H9 (cell line): ENCODE measurements at regions not wholly inside any gene's neighbourhood (a gene's known extent, or its start where the extent isn't known, plus 50 kb on each side); places are given as distances from the start of the nearest gene placed in this dataset.
"Not testable (repeated sequence)": the region's sequence is repeated elsewhere in the genome, so short reads cannot be mapped to it uniquely, and the experiment has no call there.

ENCODE experiments used
- DNase-seq: peaks from one replicate; pipeline ENCODE4 v3.0.0-alpha.2; 2017
- H2AFZ ChIP-seq: one replicate; pipeline ENCODE4 v1.6.1; 2013; ENCODE audit warnings: mild to moderate bottlenecking, low read length, control low read depth, moderate library complexity
- H2AK5ac ChIP-seq: 2 replicates; pipeline ENCODE4 v1.6.1; 2013; ENCODE audit warnings: low read length, control low read depth, mixed read lengths; ENCODE audit not compliant: insufficient read length
- H2BK120ac ChIP-seq: one replicate; pipeline ENCODE4 v1.6.1; 2013; ENCODE audit warnings: low read depth, mild to moderate bottlenecking, low read length, control low read depth, inconsistent platforms; ENCODE audit not compliant: poor library complexity, severe bottlenecking
- H2BK12ac ChIP-seq: 2 replicates; pipeline ENCODE4 v1.6.1; 2013; ENCODE audit warnings: low read length, control low read depth, mixed read lengths, low read depth; ENCODE audit not compliant: insufficient read length
- H2BK15ac ChIP-seq: 2 replicates; pipeline ENCODE4 v1.6.1; 2013; ENCODE audit warnings: low read depth, low read length, control low read depth
- H2BK20ac ChIP-seq: one replicate; pipeline ENCODE4 v1.6.1; 2013; ENCODE audit warnings: low read depth, mild to moderate bottlenecking, low read length, control low read depth, inconsistent platforms; ENCODE audit not compliant: poor library complexity, severe bottlenecking
- H2BK5ac ChIP-seq: 2 replicates; pipeline ENCODE4 v1.6.1; 2013; ENCODE audit warnings: low read length, control low read depth, mixed read lengths; ENCODE audit not compliant: insufficient read length
- H3K14ac ChIP-seq: 2 replicates; pipeline ENCODE4 v1.6.1; 2013; ENCODE audit warnings: low read length, control low read depth; ENCODE audit not compliant: insufficient read depth
- H3K18ac ChIP-seq: 2 replicates; pipeline ENCODE4 v1.6.1; 2013; ENCODE audit warnings: low read depth, mild to moderate bottlenecking, mixed read lengths, low read length, control low read depth; ENCODE audit not compliant: insufficient read length
- H3K23ac ChIP-seq: 2 replicates; pipeline ENCODE4 v1.6.1; 2013; ENCODE audit warnings: low read length, control low read depth, mixed read lengths, low read depth; ENCODE audit not compliant: insufficient read length
- H3K23me2 ChIP-seq: 2 replicates; pipeline ENCODE4 v1.6.1; 2013; ENCODE audit warnings: low read depth, mild to moderate bottlenecking, mixed read lengths, low read length, control low read depth; ENCODE audit not compliant: insufficient read length, poor library complexity, severe bottlenecking
- H3K27ac ChIP-seq: 2 replicates; pipeline ENCODE4 v1.5.1; 2013; ENCODE audit warnings: low read length, control low read depth, mixed read lengths, low read depth; ENCODE audit not compliant: insufficient read length
- H3K27me3 ChIP-seq: 2 replicates; pipeline ENCODE4 v1.6.1; 2013; ENCODE audit warnings: low read length, control low read depth, inconsistent platforms; ENCODE audit not compliant: insufficient read depth
- H3K4ac ChIP-seq: 2 replicates; pipeline ENCODE4 v1.6.1; 2013; ENCODE audit warnings: low read depth, mild to moderate bottlenecking, control low read depth, inconsistent platforms, low read length, moderate library complexity
- H3K4me1 ChIP-seq: 2 replicates; pipeline ENCODE4 v1.6.1; 2013; ENCODE audit warnings: low read length, control low read depth, inconsistent platforms; ENCODE audit not compliant: insufficient read depth
- H3K4me2 ChIP-seq: 2 replicates; pipeline ENCODE4 v1.6.1; 2013; ENCODE audit warnings: low read length, control low read depth, mixed read lengths; ENCODE audit not compliant: insufficient read length, insufficient read depth
- H3K56ac ChIP-seq: 2 replicates; pipeline ENCODE4 v1.6.1; 2013; ENCODE audit warnings: low read depth, mild to moderate bottlenecking, mixed read lengths, low read length, control low read depth; ENCODE audit not compliant: insufficient read length
- H3K79me1 ChIP-seq: 2 replicates; pipeline ENCODE4 v1.6.1; 2013; ENCODE audit warnings: low read depth, mild to moderate bottlenecking, moderate library complexity, low read length, control low read depth, inconsistent platforms; ENCODE audit not compliant: insufficient read depth, poor library complexity, severe bottlenecking
- H3K79me2 ChIP-seq: 2 replicates; pipeline ENCODE4 v1.6.1; 2013; ENCODE audit warnings: low read length, control low read depth, inconsistent platforms; ENCODE audit not compliant: insufficient read depth
- H3K9ac ChIP-seq: 2 replicates; pipeline ENCODE4 v1.6.1; 2013; ENCODE audit warnings: low read length, control low read depth, mixed read lengths; ENCODE audit not compliant: insufficient read length; ENCODE audit errors: extremely low read depth
- H3K9me3 ChIP-seq: one replicate; pipeline ENCODE4 v1.6.1; 2013; ENCODE audit warnings: low read depth, low read length, inconsistent platforms; ENCODE audit not compliant: control insufficient read depth
- H3T11ph ChIP-seq: one replicate; pipeline ENCODE4 v1.6.1; 2013; ENCODE audit warnings: mild to moderate bottlenecking, low read length, control low read depth, inconsistent platforms
- H4K20me1 ChIP-seq: one replicate; pipeline ENCODE4 v1.6.1; 2013; ENCODE audit not compliant: control insufficient read depth, insufficient read length, insufficient read depth
- H4K5ac ChIP-seq: 2 replicates; pipeline ENCODE4 v1.6.1; 2013; ENCODE audit warnings: low read depth, mild to moderate bottlenecking, mixed read lengths, low read length, control low read depth; ENCODE audit not compliant: insufficient read length
- H4K8ac ChIP-seq: replicated peaks from 2 replicates; pipeline ENCODE4 v1.6.1; 2013; ENCODE audit warnings: low read length, control low read depth, mixed read lengths, low read depth; ENCODE audit not compliant: insufficient read length
- H4K91ac ChIP-seq: 2 replicates; pipeline ENCODE4 v1.6.1; 2013; ENCODE audit warnings: low read depth, mild to moderate bottlenecking, moderate library complexity, mixed read lengths, low read length, control low read depth; ENCODE audit not compliant: insufficient read length
- H3K27ac Mint-ChIP-seq, 3 experiments: 2 replicates in 2 of 3; 3 replicates in 1 of 3; pipeline ENCODE4 v1.8.0; 2020 to 2021; ENCODE audit warnings: mixed read lengths in 3 of 3, mild to moderate bottlenecking in 1 of 3, moderate library complexity in 1 of 3
- H3K27me3 Mint-ChIP-seq: 2 replicates; pipeline ENCODE4 v1.8.0; 2021; ENCODE audit warnings: low read depth, mild to moderate bottlenecking, moderate library complexity, mixed read lengths
- H3K36me3 Mint-ChIP-seq, 3 experiments: 2 replicates in 2 of 3; 3 replicates in 1 of 3; pipeline ENCODE4 v1.8.0; 2020 to 2021; ENCODE audit warnings: low read depth in 3 of 3, mixed read lengths in 3 of 3; ENCODE audit not compliant: insufficient read depth in 1 of 3
- H3K4me1 Mint-ChIP-seq, 2 experiments: 2 replicates each; pipeline ENCODE4 v1.8.0; 2020; ENCODE audit warnings: mixed read lengths in 2 of 2
- H3K4me3 Mint-ChIP-seq, 2 experiments: 2 replicates in 1 of 2; 3 replicates in 1 of 2; pipeline ENCODE4 v1.8.0; 2020 to 2021; ENCODE audit warnings: mild to moderate bottlenecking in 2 of 2, mixed read lengths in 2 of 2, moderate library complexity in 1 of 2
- H3K9me3 Mint-ChIP-seq, 2 experiments: 2 replicates in 1 of 2; 3 replicates in 1 of 2; pipeline ENCODE4 v1.8.0; 2020; ENCODE audit warnings: mild to moderate bottlenecking in 2 of 2, mixed read lengths in 2 of 2, moderate library complexity in 1 of 2
- WGBS: extraction: QIAGEN DNeasy Blood & Tissue Kit; methylation state at CpG from one replicate; pipeline ENCODE4 v1.1.7; 2013; ENCODE audit warnings: missing lambda C conversion rate, low lambda C conversion rate, mixed read lengths; ENCODE audit not compliant: insufficient read length; ENCODE audit errors: extremely low coverage; 5-methylcytosine and 5-hydroxymethylcytosine counted together

- H3K4ac ChIP-seq, H3K27ac ChIP-seq, H3K23ac ChIP-seq, H2BK5ac ChIP-seq, H4K8ac ChIP-seq, H3K4me1 ChIP-seq, H2AK5ac ChIP-seq, H3K27ac Mint-ChIP-seq, H3K4me3 Mint-ChIP-seq, H3T11ph ChIP-seq, H3K18ac ChIP-seq, H4K20me1 ChIP-seq, H3K27me3 Mint-ChIP-seq, H3K23me2 ChIP-seq, H3K4me2 ChIP-seq, DNase-seq, H3K4me1 Mint-ChIP-seq, H4K91ac ChIP-seq, H4K5ac ChIP-seq, H2BK12ac ChIP-seq, H2BK20ac ChIP-seq, H3K36me3 Mint-ChIP-seq, H3K56ac ChIP-seq, H3K27me3 ChIP-seq, H3K79me2 ChIP-seq, H2BK120ac ChIP-seq, H3K14ac ChIP-seq, H3K79me1 ChIP-seq, H2BK15ac ChIP-seq, H3K9ac ChIP-seq, H2AFZ ChIP-seq: not testable (repeated sequence)
- H3K9me3 ChIP-seq: peaks cover 87% of the 10 kb centered on the region
- peaks cover 13 to 14% of the 10 kb centered on the region in 2 experiments for H3K9me3 Mint-ChIP-seq
- WGBS: no CpG with 5 or more reads among the region's 6 CpGs
These were observed 273.6 kb downstream of the GOLGA6L6 start for GRCh38 chr15:20267996-20268395.

- not testable (repeated sequence) for H3K4me3 Mint-ChIP-seq, H3K79me1 ChIP-seq, H3K56ac ChIP-seq, H2BK12ac ChIP-seq, H2BK5ac ChIP-seq, H3K9ac ChIP-seq, H3K18ac ChIP-seq, H3K4me2 ChIP-seq, H3K4ac ChIP-seq, H2BK15ac ChIP-seq, H3K36me3 Mint-ChIP-seq, H2AFZ ChIP-seq, H3K27ac Mint-ChIP-seq, H3K27ac ChIP-seq, H2BK20ac ChIP-seq, H3T11ph ChIP-seq, H3K4me1 ChIP-seq, DNase-seq, H4K20me1 ChIP-seq, H3K23me2 ChIP-seq, H3K27me3 Mint-ChIP-seq, H2AK5ac ChIP-seq, H3K14ac ChIP-seq, H3K27me3 ChIP-seq, H4K5ac ChIP-seq, H3K79me2 ChIP-seq, H3K23ac ChIP-seq, H4K8ac ChIP-seq, H4K91ac ChIP-seq, H2BK120ac ChIP-seq, H3K4me1 Mint-ChIP-seq
- H3K9me3 ChIP-seq: peaks cover 87% of the 10 kb centered on the region
- H3K9me3 Mint-ChIP-seq: peaks cover 13 to 14% of the 10 kb centered on the region in 2 experiments
- no CpG with 5 or more reads among the region's 6 CpGs for WGBS
These were observed 274.4 kb downstream of the GOLGA6L6 start for GRCh38 chr15:20267051-20267730.
